Activated T-helper 17 cell treated with anti-CD3 and anti-CD28 coated beads, Interleukin-2, amount 50 U/mL, for 72 hours (primary cell): ENCODE measurements at regions not wholly inside any gene's neighbourhood (a gene's known extent, or its start where the extent isn't known, plus 50 kb on each side); places are given as distances from the start of the nearest gene placed in this dataset.

Experiments
- ATAC-seq: fragments of 150-1000 bp; cut with Tn5 transposase; replicated peaks from 2 replicates; pipeline ENCODE4 v1.10.0; 2021; ENCODE audit warnings: mild to moderate bottlenecking, moderate library complexity
- H3K27ac Mint-ChIP-seq: one replicate; pipeline ENCODE4 v1.8.0; 2022; ENCODE audit warnings: mixed read lengths
- H3K27me3 Mint-ChIP-seq: one replicate; pipeline ENCODE4 v1.8.0; 2022; ENCODE audit warnings: mixed read lengths
- H3K36me3 Mint-ChIP-seq: one replicate; pipeline ENCODE4 v1.8.0; 2022; ENCODE audit warnings: low read depth, mild to moderate bottlenecking, mixed read lengths
- H3K4me1 Mint-ChIP-seq: one replicate; pipeline ENCODE4 v1.8.0; 2022; ENCODE audit warnings: mixed read lengths
- H3K4me3 Mint-ChIP-seq: one replicate; pipeline ENCODE4 v1.8.0; 2022; ENCODE audit warnings: mild to moderate bottlenecking, mixed read lengths
- H3K9me3 Mint-ChIP-seq: one replicate; pipeline ENCODE4 v1.8.0; 2022; ENCODE audit warnings: mixed read lengths

DNA sequence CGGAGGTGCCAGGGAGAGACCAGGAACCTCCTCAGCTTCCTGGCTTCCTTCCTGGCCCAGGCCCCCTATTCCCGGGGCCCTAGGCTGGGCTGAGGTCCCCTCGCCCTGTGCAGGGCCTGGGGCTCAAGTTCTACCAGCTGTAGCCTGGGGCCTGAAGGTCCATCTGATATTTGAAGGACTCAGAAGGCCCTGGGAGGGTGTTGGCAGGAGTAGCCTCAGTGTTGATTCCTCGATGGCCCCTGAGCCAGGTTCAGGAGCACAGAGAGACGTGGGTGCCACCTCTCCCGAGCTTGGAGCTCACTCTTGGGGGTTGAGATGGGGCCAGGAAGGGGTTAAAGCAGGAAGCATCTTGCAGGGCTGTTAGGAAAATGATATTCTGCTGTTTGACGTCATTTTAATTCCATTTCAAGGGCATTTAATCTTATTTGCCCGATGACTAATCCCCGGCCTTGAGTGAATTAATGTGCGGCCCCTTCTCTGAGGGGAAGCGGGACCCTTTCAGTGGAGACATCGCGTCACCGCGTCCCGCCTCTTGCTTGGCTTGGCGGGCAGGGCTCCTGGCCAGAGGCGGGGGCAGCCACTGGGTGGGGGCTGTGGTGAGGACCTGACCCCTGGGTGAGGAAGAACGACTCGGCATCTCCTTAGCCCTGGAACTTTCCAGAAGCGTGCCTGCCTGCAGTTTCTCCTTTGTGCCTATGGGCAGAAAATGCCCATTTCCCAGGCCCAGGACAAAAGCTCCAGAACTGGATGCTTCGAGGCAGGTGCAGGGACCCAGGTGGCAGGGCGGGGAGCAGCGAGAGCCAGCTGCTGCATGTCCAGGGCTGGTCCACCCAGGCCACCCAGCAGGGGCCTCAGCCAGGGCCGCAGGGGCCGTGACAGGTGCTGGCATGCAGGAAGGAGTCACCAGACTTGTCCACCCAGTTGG, 158.3 kb downstream of the KIF26A start:
- ATAC-seq = no peak

DNA sequence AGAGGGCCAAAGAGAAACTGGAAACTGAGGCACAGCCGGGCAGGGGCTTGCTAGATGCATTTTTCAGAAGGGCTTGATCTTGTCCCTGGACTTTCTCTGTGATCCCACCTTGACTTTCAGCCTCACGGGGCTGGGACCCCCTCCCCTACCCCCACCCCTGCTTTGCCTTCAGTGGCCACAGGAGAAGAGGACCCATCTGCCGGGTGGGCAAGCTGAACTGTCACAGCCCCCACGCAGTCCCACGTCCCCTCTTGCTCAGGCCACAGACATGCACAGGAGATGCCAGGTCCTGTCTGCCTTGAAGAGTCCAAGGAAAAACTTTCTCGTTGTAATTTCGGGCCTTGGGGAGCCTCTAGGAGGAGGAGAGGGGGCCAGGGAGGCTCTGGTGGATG, 158.9 kb downstream of the KIF26A start:
- Mint-ChIP-seq H3K9me3 (no peaks in the 10 kb centered on the region), H3K36me3 (no peaks in the 10 kb centered on the region)

More for the DNA sequence above, 158.3 kb downstream of the KIF26A start:
- Mint-ChIP-seq H3K27me3 (no peaks in the 10 kb centered on the region), H3K9me3 (no peaks in the 10 kb centered on the region), H3K4me3 (no peak overlapping the region), H3K27ac (no peak overlapping the region), H3K4me1 (no peaks in the 10 kb centered on the region), H3K36me3 (no peaks in the 10 kb centered on the region)

DNA sequence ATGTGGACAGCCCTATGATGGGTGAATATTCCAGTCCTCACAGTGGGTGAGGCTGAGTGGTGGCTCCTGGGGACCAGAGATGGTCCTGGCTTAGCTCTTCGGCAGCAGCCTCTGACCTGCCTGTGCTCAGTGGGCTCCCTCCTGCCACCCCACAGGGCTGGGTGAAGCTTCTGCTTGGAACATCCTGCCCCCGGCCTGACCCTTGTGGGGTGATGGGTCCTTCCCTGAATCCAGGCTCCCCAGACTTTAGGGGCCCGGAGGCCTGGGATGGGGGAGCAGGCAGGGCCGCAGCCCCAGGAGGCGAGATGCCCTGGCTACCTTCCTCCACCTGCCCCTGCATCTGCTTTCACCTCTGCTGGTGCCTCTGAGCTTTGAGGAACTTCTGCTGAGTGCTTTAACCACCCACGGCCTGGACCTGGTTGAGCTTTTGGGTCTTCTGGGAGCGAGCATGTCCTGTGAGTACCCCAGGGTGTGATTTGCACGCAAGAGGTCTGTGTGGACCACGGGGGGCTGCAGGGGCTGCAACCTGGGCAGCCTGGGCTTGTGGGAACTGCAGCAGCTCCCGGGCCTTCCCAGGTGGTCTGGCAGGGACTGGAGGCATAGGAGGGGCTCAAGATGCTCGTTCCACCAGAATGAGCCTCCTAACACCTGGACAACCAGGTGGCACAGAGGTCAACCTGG, 159.5 kb downstream of the KIF26A start:
- H3K4me1 Mint-ChIP-seq = no peaks in the 10 kb centered on the region
- no peak overlapping the region for H3K4me3 Mint-ChIP-seq
- H3K27me3 Mint-ChIP-seq = no peaks in the 10 kb centered on the region
- no peaks in the 10 kb centered on the region for H3K9me3 Mint-ChIP-seq
- no peak overlapping the region for H3K27ac Mint-ChIP-seq
- ATAC-seq = no peak
- no peaks in the 10 kb centered on the region for H3K36me3 Mint-ChIP-seq

More for the DNA sequence above, 158.9 kb downstream of the KIF26A start:
- H3K27me3 Mint-ChIP-seq = no peaks in the 10 kb centered on the region
- ATAC-seq = no peak
- no peak overlapping the region for H3K4me3 Mint-ChIP-seq
- H3K4me1 Mint-ChIP-seq = no peaks in the 10 kb centered on the region
- no peak overlapping the region for H3K27ac Mint-ChIP-seq

DNA sequence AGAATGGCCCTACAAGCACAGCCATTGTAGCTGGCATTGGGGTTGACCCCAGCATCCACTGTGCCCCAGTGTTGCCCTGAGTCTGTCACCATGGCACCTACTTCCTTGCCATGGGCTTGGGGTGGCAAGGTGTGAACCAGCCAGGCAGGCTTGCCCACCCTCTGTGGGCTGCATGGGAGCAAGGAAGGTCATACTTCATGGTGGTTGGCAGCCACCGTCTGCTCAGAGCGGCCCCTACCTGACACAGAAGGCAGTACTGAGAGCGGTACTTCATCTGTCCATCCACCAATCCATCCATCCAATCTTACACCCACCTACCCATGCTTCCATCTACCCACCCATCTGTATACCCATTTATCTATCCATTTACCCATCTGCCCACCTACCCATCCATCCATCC, 160.1 kb downstream of the KIF26A start:
- Mint-ChIP-seq H3K9me3 (no peaks in the 10 kb centered on the region), H3K27me3 (no peaks in the 10 kb centered on the region), H3K27ac (no peak overlapping the region), H3K36me3 (no peaks in the 10 kb centered on the region), H3K4me3 (no peak overlapping the region), H3K4me1 (no peaks in the 10 kb centered on the region)
- no peak for ATAC-seq

DNA sequence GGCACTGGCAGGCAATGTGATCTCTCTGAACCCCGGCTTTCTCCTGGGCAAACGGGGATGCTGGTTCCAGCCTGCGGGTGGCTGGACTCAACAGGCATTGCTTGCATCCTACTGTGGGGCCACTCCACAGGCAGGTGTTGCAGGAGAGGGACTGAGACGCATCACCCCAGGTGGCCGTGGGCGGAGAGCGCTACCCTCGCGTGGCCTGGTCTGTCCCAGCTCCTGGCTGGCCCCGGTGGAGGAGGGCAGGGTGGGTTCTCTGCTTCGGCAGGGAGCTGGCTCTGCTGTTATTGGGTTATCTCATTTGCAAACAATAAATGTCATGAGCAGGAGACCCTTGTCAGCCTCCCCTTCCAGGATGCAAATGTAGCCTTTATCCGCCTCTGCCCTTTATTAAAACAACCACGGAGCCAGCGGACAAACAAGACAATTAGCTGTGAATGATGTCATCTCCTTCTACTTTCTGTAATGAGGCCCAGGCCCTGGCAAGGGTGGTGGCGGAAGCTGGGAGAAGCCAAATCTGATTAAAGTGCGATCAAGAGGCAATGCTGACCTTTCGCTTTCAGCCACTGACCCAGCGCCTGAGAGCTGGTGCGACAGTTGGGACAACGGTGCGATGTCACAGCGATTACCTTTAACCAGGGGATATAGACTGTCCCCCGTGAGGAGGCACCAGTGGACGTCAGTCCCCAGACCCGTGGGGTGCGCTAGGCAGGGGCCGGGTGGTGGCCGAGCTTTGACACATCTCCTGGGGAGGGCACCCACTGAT, 161.8 kb downstream of the KIF26A start:
- H3K27me3 Mint-ChIP-seq = no peaks in the 10 kb centered on the region
- no peak for ATAC-seq
- H3K27ac Mint-ChIP-seq = no peak overlapping the region
- no peaks in the 10 kb centered on the region for H3K36me3 Mint-ChIP-seq
- H3K9me3 Mint-ChIP-seq = no peaks in the 10 kb centered on the region
- H3K4me1 Mint-ChIP-seq = no peaks in the 10 kb centered on the region
- no peak overlapping the region for H3K4me3 Mint-ChIP-seq

DNA sequence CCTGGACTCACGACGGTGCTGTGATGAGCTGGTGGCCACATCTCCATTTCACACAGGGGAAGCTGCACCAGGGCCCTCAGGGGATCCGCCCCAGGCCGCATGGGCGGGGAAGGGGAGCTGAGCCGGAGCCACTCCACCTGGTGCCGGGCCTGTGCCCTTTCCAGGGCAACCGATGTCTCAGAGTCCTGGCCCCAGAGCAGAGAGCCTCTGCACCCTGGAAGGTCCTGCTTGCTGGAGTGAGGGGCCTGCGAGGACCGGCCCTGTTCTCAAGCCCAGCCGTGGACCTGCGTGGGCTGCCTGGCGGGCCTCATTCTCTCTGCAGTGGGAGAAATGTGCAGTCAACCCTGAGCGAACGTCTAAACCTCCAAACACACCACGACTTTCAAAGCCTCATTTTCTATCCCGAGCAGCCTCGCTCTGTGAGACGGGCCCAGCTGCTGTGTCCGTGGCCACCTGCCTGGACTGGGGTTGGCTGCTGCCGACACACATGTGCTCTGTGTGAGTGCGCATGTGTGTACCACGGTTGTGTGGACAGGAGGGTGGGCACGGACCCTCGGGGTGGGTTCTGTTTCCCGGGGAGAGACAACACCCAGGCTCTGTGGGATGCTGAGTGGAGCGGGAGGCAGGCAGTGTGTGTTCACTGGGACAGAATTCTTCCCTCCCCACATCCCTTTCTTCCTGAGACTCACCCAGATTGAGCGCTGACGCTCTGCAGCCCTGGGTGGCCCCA, 163.5 kb downstream of the KIF26A start:
- Mint-ChIP-seq H3K27me3 (no peaks in the 10 kb centered on the region), H3K9me3 (no peaks in the 10 kb centered on the region), H3K4me3 (no peak overlapping the region), H3K4me1 (no peaks in the 10 kb centered on the region), H3K36me3 (no peaks in the 10 kb centered on the region), H3K27ac (no peak overlapping the region)
- no peak for ATAC-seq

DNA sequence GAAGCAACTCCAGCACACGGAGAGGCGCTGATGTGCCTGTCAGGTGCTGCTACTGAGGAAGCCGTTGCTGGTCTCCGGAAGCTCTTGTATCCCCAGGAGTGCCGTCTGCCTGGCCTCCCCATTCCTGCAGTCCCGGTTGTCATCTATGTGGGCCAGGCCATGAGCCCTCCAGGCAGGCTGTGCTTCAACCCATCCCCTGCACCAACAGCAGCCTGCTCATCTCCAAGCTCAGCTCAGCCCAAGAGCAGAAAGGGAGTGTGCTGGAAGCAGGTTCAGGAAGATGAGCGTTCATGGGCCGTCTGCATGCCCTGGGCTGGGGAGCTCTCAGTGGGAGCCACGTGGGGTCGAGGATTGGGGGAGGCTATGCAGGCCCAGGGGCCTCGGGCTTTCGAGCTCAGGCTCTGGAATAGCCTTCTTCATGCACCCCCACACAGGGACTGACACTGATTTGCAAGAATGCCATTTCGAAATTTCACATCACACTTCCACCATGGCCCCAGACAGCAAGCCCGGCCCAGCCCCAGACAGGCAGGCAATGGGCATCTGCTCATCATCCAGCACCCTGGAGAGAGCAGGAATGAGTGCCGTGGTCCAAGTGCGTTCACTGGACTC, 164.5 kb downstream of the KIF26A start:
- Mint-ChIP-seq H3K36me3 (no peaks in the 10 kb centered on the region), H3K27ac (no peak overlapping the region), H3K4me3 (no peak overlapping the region), H3K4me1 (no peaks in the 10 kb centered on the region), H3K27me3 (no peaks in the 10 kb centered on the region), H3K9me3 (no peaks in the 10 kb centered on the region)
- ATAC-seq = no peak

DNA sequence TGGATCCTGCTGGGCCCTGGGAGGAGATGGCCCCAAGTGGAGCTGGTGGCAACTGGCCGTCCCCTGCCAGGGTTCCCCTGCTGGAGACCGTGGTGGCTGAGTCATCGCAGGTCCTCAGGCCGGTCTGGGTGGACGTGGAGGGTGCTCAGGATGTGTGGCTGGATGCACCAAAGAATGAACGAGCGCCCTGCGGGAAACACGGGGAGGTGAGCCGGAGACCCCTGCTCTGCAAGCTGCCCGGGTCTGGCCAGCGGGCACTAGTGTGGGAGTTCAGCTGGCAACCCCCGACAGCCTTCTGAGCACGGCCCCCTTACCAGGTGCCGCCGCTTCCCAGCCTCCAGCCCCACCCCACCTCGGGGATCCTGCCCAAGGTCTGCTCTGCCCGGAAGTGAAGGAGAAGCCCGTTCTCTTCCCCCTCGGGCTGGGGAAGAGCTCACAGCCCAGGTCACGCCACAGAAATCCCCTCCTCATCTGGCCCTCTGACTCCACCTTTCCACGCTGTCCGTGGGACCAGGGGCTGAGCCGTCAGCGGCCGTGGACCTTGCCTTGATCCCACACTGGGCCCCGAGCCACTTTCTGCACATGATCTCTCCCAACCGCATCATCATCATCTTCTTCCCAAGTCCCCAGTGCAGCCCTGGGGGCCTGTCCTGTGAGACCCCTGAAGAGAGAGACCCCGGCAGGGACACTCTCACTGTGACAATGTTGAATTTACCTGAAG, 165.5 kb downstream of the KIF26A start:
- no peak for ATAC-seq
- no peak overlapping the region for H3K27ac Mint-ChIP-seq
- H3K4me1 Mint-ChIP-seq = no peaks in the 10 kb centered on the region
- no peak overlapping the region for H3K4me3 Mint-ChIP-seq
- H3K36me3 Mint-ChIP-seq = no peaks in the 10 kb centered on the region
- H3K9me3 Mint-ChIP-seq = no peaks in the 10 kb centered on the region
- no peaks in the 10 kb centered on the region for H3K27me3 Mint-ChIP-seq

DNA sequence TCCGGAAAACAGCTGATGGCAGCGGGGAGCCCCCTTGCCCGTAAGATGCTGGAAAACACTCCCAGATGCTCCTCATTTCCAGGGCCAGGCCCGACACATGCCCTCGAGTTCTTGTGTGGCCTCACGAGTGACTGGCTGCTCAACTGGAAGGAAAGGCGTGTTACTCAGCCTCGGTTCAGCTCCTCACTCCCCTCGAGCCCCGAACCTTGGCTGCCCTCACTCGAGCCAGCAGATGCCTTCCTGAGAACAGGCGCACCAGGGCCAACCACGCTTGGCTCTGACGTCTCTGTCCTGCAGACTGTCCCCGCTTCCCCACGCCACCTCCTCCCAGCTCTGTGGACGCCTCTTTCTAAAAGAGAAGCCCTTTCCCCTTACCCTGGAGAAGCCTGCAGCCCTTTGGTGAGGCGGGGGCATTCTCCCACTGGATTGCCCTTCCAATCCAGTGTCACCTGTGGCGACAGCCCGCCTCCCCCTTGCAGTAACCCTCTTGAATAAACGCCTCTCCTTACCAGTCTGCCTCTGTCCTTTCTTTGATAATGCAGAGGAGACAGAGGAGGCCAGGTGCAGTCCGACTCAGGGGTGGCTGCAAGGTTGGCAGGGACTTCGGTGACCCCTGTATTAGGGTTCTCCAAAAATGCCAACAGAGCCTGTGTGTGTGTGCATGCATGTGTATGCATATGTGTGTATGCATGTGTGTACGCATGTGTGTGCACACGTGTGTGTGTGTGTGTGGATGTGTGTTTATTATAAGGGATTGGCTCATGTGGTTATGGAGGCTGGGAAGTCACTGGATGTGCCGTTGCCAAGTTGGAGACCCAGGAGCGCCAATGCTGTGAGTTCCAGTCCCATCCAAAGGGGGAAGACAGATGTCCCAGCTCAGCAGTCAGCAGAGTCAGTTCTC, 166.3 kb downstream of the KIF26A start:
- Mint-ChIP-seq H3K27me3 (no peaks in the 10 kb centered on the region), H3K27ac (no peak overlapping the region), H3K36me3 (no peaks in the 10 kb centered on the region), H3K9me3 (no peaks in the 10 kb centered on the region), H3K4me1 (no peaks in the 10 kb centered on the region), H3K4me3 (no peak overlapping the region)
- no peak for ATAC-seq

DNA sequence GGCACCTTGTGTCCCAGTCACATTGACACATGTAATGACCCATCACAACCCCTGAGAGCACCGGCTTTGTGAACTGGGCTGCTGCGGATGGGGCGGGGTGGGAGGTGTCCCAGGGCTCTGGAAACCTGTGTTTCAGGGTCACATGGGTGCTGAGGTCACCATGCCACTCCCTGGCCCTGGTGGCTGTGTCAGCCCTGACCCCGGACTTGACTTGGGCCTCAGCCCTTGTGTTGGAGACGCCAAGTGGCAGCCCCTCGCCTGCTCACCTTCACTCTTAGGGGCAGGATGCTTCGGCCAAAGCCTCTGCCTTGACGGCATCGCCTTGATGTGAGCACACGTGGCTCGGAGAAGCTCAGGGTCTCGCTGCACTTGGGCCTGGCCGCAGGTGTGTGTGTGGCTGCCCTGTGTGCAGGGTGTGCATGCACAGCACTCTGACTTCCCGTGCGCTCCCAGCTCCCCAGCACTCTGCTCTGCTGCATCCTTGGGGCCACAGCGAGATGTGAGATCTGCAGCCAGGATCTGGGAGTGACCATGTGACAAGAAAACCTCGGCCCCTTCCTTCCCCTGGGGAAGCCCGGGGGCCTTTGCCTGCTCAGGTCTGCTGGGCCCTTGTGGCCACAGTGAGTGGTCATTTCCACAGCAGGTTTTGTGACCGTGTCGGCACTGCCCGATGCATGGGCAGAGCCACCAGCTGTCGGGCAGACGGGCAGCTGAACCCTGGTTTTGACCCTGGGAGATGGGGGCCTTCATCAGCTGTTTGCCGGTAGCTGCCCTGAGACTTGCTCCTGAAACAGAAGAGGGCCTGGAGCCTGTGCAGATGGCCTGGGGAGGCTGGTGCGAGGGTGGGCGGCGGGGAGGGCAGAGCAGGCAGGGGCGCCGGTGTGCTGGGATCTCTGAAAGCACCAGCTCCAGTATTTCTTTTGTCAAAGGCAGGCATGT, 167.4 kb downstream of the KIF26A start:
- H3K27me3 Mint-ChIP-seq = no peaks in the 10 kb centered on the region
- no peak overlapping the region for H3K27ac Mint-ChIP-seq
- H3K4me1 Mint-ChIP-seq = no peaks in the 10 kb centered on the region
- ATAC-seq = no peak
- H3K4me3 Mint-ChIP-seq = no peak overlapping the region
- H3K36me3 Mint-ChIP-seq = no peaks in the 10 kb centered on the region
- H3K9me3 Mint-ChIP-seq = no peaks in the 10 kb centered on the region

DNA sequence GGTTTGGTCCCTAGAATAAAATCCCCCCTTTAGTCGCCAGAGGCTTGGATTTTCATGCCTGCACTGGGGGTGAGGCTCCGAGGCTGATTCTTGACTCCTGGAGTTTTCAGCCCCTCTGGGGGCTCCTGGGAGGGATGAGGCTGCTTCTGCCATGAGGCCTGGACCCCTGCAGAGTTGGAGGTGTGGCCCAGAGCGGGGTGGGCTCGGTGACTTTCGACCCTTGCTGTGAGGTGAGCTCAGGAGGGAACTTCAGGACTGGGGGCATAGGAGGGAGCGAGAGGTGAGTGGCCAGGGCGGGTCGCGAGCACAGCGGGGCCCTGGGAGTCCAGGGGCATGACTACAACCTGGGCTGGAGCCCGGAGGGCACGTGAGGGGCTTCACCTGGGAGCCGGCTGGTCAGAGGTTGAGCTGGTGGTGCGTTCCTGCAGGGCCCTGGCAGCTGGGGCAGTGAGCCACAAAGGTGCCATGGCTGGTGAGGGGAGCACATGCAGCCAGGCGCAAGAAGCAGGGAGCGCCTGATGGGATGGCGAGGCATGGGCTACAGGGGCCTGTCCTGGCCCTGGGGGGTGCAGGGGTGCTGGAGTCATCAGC, 168.2 kb downstream of the KIF26A start:
- Mint-ChIP-seq H3K4me3 (no peak overlapping the region), H3K27ac (no peak overlapping the region), H3K4me1 (no peaks in the 10 kb centered on the region), H3K36me3 (no peaks in the 10 kb centered on the region), H3K9me3 (no peaks in the 10 kb centered on the region), H3K27me3 (no peaks in the 10 kb centered on the region)
- ATAC-seq = no peak

DNA sequence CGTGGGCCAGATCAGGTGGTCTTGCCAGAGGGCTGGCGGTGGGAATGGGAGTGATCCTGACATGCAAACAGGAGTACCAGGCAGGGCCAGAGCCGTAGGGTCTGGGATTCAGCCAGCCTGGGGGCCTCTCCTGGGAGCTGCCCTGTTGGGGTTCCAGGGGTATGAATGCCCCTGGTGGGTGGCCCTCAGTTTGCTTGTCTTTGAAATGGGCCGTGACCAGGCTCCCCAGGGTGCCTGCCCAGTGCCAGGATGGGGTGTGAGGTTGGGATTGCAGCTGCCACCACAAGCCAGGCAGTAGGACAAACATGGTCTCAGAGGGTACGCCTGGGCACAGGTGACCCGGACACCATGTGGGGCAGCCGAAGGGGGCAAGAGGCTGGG, 168.8 kb downstream of the KIF26A start:
- Mint-ChIP-seq H3K9me3 (no peaks in the 10 kb centered on the region), H3K4me3 (no peak overlapping the region), H3K27ac (no peak overlapping the region), H3K27me3 (no peaks in the 10 kb centered on the region), H3K4me1 (no peaks in the 10 kb centered on the region), H3K36me3 (no peaks in the 10 kb centered on the region)
- ATAC-seq = no peak
